Amniotic stem cell (primary cell): ENCODE measurements at regions not wholly inside any gene's neighbourhood (a gene's known extent, or its start where the extent isn't known, plus 50 kb on each side); places are given as distances from the start of the nearest gene placed in this dataset.

ENCODE experiments used
- DNase-seq: peaks from one replicate; lab custom pipeline; 2025; lab: John Stamatoyannopoulos, UW

DNA sequence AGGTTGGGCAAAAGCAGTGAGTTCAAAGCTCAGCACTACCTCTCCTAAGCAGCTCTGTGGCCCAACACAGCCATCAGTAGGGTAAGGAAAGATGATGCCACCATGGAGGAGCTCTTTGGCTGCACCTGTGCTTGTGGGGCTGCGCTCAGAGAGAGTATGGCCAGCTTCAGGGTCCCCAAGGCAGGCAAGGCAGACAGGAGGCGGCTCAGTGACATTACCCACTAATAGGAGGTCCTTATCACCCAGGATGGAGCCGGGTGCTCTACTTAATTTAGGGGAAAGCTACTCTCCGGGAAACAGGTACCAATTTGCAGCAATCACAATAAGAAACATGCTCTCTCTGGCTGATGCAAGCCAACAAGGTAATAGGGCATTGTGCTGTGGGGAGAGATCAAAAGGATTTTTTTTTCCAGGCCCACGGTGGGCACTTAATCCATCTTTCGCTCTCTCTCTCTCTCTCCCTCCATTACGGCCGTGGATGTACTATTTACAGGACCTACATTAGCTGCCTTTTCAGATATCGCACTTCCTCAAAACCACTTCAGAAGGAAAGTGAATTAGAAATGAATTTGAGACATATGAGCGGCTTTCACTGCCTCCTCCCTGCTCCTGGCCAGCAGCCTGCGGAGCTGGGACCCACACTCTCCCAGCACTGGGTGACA, 446.3 kb downstream of the SOX6 start:
- DNase-seq = no peak

DNA sequence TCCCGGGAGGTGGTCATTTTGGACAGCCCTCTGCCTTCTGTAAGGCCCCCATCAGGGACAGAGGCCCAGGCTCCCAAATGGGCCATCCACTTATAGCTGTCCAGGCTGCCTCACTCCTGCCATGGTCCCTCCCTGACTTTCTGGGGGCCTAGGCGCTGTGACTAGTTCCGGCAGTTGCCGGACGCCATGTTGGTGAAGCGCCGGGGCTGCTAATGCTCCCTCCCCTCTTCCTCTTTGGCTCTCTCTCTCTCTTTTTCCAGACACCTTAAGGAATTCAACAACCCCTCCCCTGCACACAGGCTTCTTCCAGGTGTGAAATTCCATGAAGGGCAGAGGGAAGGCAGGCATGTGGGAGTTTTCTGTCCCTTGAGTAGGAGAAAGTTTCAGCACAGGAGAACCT, 445.6 kb downstream of the SOX6 start:
- DNase-seq = no peak

DNA sequence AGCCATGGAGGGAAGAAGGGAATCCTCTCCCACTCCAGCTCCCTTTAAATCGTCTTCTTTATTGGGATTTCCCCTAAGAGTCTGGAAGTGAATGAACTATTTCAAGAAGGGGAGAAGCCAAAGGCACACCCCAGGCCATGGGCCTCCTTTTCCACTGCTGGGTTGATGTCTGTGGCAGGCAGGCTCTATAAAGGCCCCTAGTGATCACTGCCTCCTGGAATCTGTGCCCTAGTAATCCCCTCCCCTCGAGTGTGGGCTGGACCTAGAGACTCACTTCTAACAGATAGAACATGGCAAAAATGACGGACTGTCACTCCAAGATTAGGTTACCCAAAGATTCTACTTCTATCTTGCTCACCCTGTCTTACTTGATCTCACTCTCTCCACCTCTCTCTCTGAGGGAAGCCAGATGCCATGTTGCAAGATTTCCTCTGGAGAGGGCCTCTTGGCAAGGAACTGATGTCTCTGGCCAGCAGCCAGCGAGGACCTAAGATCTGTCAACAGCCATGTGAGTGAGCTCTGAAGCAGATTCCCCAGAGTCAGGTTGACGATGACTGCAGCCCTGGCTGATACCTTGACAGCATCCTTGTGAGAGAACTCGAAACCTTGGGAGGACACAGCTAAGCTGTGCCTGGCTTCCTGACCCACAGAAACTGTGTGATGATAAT, 444.8 kb downstream of the SOX6 start:
- DNase-seq = no peak

- DNase-seq = no peak
Observed at GRCh38 chr11:15912291-15912690, 444.1 kb downstream of the SOX6 start.

GRCh38 chr11:15912825-15913224, 443.5 kb downstream of the SOX6 start:
- no peak for DNase-seq

- no peak for DNase-seq
Observed at GRCh38 chr11:15913261-15913660, 443.1 kb downstream of the SOX6 start.
